Dedifferentiated amniotic fluid mesenchymal stem cell (primary cell): ENCODE measurements at regions not wholly inside any gene's neighbourhood (a gene's known extent, or its start where the extent isn't known, plus 50 kb on each side); places are given as distances from the start of the nearest gene placed in this dataset.

Experiments used
- DNase-seq: peaks from one replicate; pipeline ENCODE4 v3.0.0-alpha.2; 2016; ENCODE audit errors: extremely low spot score

DNA sequence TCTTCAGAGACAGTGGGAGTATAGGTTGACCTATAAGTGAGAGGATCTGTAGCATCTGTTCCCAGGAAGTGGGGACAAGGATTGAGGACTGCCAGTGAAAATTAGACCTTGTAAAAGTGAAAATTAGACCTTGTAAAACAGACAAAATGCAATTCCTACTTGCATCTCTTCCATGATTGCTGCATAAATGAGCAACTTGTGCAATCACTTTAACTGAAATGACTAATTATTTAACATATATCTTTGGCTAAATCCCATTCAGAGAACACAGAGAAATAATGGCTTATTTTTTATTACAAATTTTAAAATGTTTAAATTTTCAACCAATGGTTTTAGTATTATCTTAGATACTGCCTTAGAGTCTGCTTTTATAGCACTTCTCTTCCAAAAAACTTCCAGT lies 67.2 kb upstream of the NABP1 start:
- DNase-seq: no peak

- DNase-seq: no peak
Measured at GRCh38 chr2:191611614-191612013, 66.3 kb upstream of the NABP1 start.

DNA sequence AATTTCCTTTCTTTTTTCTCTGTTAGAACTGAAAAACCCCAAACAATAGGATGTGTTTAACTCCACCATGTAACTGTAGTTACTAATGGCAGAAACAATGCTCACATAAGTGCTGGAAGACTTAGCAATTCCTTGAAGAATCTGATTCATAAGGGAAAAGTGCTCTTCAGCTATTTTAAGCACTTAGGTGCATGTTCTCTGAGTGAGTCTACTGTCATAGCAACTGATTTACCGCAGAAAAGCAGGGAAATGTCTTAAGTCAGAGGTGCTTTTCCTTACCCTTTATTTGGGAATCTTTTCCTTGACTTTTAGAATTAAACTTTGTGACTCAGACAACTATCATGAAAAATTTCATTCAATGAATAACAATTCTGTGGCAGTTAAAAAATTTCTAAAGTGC lies 65.4 kb upstream of the NABP1 start:
- peak; percentile 73 for DNase-seq

DNA sequence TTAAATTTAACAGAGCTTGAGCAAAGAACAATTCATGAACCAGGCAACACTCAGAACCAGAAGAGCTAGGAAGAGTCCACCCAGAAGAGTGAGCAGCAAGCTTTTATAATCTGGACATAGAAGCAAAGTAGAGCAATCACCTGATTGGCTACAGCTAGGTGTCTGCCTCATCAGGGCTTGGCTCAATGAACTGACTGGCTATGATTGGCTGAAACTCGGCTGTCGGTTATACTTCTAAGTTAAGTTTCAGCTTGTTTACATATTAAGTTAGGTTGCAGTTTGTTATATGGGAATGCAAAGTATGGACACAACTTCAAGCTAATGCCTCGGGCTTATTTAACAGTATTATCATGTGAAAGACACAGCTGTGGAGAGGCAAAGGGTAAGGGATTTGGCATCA lies 63.2 kb upstream of the NABP1 start:
- no peak for DNase-seq

DNA sequence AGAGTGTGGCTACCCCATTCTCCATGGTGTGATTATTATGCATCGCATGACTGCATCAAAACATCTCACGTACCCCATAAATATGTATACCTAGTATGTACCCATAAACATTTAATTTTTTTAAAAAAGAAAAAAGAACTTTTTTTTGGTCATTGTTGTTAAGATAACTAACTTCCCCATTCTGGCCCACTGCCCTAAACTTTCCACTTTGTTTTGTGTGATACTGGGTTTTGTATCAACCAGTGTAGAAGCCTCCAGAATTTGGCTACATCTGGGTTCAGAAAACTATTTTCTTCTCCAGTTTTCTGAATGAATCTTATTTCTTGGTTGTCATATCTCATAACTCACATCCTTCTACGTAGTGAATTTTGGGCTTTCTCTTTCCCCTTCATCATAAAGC lies 62.3 kb upstream of the NABP1 start:
- no peak for DNase-seq

GRCh38 chr2:191617575-191617974 lies 60.4 kb upstream of the NABP1 start:
- no peak for DNase-seq

- DNase-seq: no peak
Measured at GRCh38 chr2:191618046-191618780, 59.7 kb upstream of the NABP1 start.

DNA sequence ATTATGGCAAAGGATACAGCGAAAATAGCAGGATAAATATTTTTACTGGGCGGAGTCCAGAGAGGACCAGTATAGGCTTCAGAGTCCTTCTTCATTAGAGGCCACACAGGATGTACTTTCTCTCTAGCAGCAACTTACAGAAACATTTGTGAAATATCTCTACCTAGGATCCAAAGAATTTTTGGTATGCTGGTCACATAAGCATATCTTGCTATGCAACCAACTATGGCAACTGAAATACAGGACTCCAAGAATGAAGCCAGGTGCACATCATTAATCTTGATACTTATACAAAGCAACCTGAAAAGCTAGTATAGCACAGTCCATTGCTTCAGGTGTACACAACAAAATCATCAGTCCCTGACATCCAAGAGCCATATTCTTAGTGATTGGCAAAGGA lies 59.1 kb upstream of the NABP1 start:
- no peak for DNase-seq

DNA sequence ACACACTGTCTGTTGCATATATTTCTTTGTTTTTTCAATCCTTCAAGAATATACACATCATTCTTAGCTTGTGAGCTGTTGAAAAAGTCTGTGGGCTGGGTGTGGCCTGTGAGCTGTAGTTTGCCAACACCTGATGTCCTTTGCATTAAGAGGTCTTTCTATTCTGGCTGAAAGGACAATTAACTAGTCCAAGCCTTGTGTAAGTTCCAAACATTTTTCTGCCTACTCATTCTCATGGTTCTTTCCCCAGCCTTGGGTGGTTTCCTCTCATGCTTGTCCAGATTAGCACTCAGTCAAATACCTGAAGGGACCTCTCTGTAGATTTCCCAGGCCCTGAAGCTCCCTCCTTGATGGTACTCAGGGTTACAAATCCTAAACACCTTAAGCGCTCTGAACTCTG lies 57.8 kb upstream of the NABP1 start:
- DNase-seq: peak; percentile 22

DNA sequence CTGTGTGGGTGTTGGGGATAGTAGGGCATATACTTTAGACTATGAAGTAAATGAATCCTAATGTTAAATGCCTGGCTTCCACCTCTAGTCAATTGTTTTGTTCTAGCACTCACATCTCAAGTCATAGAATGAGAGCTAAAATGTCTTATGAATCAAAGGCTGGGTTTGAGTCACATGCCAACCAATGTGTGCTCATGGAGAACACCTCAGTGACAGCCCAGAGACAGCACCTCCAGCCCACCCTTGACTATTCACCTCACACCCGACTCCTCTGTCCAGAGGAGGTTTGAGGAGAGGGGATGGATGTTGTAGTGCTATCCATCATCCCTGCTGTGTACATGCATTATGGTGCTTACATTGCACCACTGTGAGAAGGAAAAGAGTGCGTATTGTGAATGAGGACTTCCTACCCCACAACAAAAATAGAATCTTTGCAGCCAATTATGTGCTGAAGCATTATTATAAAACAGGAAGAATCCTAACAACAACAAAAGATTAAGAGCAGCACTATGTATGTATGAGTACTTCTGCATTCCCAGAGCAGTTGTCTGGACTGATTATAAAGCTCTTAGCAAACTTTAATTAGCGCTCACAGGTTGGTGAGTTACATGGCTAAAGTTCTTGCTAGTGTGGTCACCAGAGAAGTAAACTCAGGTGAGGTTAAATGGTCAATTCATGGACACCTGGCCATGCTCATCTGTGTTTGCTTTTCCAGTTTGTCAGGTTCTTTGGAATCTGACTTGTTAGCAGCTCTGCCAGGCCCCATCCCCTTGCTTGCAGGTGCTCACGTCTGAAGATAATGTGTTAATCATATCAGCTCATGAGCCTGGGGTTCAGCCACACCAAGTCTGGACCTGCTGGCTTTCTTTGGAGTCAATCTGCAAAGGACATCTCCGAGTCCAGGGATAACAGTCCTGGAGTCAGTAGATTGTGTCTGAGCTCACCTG lies 55.3 kb upstream of the NABP1 start:
- no peak for DNase-seq

GRCh38 chr2:191625016-191625415 lies 52.9 kb upstream of the NABP1 start:
- no peak for DNase-seq

DNA sequence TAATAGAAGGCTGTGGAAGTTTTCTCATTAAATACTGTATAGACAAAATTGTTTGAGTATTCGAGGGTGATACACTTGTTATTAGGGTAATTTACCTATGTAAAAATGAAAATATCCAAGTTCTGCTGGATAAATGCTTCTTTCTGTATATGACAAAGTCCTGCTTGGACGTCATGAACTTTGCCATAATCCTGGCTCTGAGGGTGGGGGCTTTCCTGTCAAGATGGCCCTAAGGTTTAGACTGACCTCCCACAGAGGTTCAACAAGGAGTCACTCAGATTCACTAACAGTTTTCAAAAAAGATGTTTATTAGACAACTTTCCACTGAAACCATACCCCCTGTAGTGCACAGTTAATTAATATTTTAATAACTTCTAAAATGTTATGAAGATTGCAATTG lies 52.5 kb upstream of the NABP1 start:
- DNase-seq: no peak

- peak; percentile 36 for DNase-seq
Measured at GRCh38 chr2:191626497-191627151, 51.3 kb upstream of the NABP1 start.

DNA sequence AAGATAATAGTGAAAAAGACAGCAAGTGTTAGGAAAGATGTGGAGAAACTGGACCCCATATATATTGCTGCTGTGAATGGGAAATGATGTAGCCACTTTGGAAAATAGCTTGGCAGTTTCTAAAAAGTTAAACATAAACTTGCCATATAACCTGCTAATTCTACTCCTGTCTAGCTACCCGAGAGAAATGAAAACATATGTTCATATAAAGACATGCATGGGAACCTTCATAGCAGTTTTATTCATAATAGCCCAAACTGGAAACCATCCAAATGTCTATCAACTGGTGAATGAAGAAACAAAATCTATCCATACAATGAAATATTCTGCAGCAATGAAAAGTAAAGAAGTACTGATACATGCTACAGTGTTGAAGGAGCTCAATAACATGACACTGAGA lies 50.4 kb upstream of the NABP1 start:
- no peak for DNase-seq
